IPS DF 6.9 (cell line): ENCODE measurements at regions not wholly inside any gene's neighbourhood (a gene's known extent, or its start where the extent isn't known, plus 50 kb on each side); places are given as distances from the start of the nearest gene placed in this dataset.
A peak's percentile ranks its signal among the peaks of the same experiment; 100 is the strongest.

Source experiments
- DNase-seq: peaks from one replicate; pipeline ENCODE4 v3.0.0-alpha.2; 2013; ENCODE audit warnings: low read depth, low spot score
- H3K27ac ChIP-seq: one replicate; pipeline ENCODE4 v1.5.1; 2013; ENCODE audit warnings: low read length, control low read depth
- H3K27me3 ChIP-seq: 2 replicates; pipeline ENCODE4 v1.6.1; 2013; ENCODE audit warnings: mild to moderate bottlenecking, low read length; ENCODE audit not compliant: control insufficient read depth, insufficient read depth
- H3K36me3 ChIP-seq: 2 replicates; pipeline ENCODE4 v1.6.1; 2013; ENCODE audit warnings: low read length; ENCODE audit not compliant: control insufficient read depth, insufficient read depth
- H3K4me1 ChIP-seq: 2 replicates; pipeline ENCODE4 v1.6.1; 2013; ENCODE audit warnings: low read length; ENCODE audit not compliant: control insufficient read depth, insufficient read depth
- H3K4me3 ChIP-seq: 2 replicates; pipeline ENCODE4 v1.5.1; 2013; ENCODE audit warnings: mild to moderate bottlenecking, low read length
- H3K9me3 ChIP-seq: 2 replicates; pipeline ENCODE4 v1.6.1; 2013; ENCODE audit warnings: low read length, inconsistent platforms; ENCODE audit not compliant: control insufficient read depth, insufficient read depth
- WGBS: extraction: QIAGEN DNeasy Blood & Tissue Kit; methylation state at CpG from one replicate; pipeline ENCODE4 v1.1.7; 2013; ENCODE audit warnings: mixed read lengths, missing lambda C conversion rate; ENCODE audit not compliant: insufficient read length, insufficient coverage; 5-methylcytosine and 5-hydroxymethylcytosine counted together

DNA sequence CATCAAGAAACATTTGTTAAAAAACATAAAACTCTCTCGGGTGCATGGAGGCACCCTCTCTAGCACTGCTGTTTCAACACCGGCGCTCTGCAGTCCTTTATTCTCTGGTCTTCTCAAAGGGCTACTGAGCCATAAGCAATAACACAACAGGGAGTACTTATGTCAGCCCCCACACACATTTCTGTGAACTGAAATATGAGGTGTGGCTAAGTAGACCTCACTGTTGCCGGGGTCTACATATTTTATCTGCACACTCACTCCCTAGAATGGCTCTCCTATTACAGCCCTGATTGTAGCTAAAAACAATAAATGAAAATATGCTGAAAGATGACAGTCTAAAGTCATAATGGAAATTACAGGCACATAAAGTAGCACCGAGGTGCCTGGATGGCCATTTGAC lies 235.1 kb downstream of the GRB14 start:
- Histone ChIP-seq H3K4me1 (peaks cover 2% of the 10 kb centered on the region; the same call in 1 of the 2 replicates), H3K4me3 (no peak overlapping the region), H3K27ac (no peak overlapping the region), H3K36me3 (no peaks in the 10 kb centered on the region), H3K27me3 (no peaks in the 10 kb centered on the region), H3K9me3 (no peaks in the 10 kb centered on the region)
- DNase-seq, result no peak
- WGBS, result no CpG with 5 or more reads among the region's 5 CpGs

DNA sequence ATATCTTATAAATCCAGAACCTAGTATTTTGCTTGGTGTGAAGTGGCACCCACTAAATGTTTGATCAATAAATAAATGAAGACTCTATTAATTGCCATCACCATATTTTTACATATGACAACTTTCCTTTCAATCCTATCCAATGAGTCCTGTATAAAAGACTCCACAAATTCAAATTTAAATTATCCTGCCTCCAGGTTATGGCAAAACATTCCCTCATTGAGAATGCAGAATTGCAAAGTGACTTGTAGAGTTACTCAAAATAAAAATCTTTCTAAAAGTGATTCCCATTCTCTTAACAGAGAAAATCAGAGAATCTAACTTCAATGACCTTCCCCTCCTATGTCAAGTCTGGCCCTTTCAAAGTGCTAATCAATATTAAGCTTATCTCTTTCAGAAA lies 236.8 kb downstream of the GRB14 start:
- no peak for DNase-seq
- H3K27me3 ChIP-seq, result no peaks in the 10 kb centered on the region
- peaks cover 2% of the 10 kb centered on the region; the same call in 1 of the 2 replicates for H3K4me1 ChIP-seq

DNA sequence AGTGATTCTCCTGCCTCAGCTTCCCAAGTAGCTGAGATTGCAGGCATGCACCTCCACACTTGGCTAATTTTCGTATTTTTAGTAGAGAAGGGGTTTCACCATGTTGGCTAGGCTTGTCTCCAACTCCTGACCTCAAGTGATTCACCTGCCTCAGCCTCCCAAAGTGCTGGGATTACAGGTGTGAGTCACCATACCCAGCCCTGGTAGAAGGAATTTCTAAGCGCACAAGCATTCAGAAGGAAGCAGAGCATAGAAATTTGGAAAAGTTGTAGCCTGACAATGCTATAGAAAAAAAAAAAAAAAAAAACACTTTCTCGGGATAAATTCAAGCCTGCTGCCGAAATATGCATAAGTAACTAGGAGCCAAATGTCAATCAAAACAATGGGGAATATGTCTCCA lies 249.4 kb downstream of the GRB14 start:
- H3K36me3 ChIP-seq, result no peaks in the 10 kb centered on the region
- H3K27me3 ChIP-seq, result no peaks in the 10 kb centered on the region
- no peak for DNase-seq
- no CpG with 5 or more reads among the region's 4 CpGs for WGBS
- no peaks in the 10 kb centered on the region for H3K9me3 ChIP-seq
- no peak overlapping the region for H3K27ac ChIP-seq
- no peaks in the 10 kb centered on the region for H3K4me1 ChIP-seq
- H3K4me3 ChIP-seq, result no peak overlapping the region

More for the DNA sequence above, 236.8 kb downstream of the GRB14 start:
- H3K27ac ChIP-seq, result no peak overlapping the region
- no peaks in the 10 kb centered on the region for H3K36me3 ChIP-seq
- no peaks in the 10 kb centered on the region for H3K9me3 ChIP-seq
- no peak overlapping the region for H3K4me3 ChIP-seq

DNA sequence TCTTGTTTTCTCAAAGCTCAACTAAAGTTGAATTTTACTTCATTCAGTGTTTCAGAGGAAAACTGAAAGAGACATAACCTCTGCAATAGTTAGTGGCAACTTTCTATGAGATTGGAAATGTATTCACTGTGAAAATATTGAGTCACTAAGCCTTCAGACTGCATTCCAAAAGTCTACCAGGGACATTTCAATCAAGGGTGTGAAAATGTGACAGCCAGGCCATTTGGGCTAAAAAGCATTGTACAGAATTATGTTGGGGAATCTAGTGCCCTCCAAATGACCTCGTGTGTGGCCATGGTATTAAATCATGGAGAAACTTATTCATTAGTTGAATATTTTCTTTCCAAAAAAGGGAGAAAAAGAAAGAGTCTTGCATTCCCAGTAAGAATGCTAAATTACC lies 251.9 kb downstream of the GRB14 start:
- Histone ChIP-seq H3K4me3 (no peak overlapping the region), H3K27ac (no peak overlapping the region), H3K9me3 (no peaks in the 10 kb centered on the region), H3K4me1 (no peaks in the 10 kb centered on the region), H3K27me3 (no peaks in the 10 kb centered on the region), H3K36me3 (no peaks in the 10 kb centered on the region)
- WGBS, result no CpG with 5 or more reads among the region's 1 CpG
- DNase-seq, result no peak

DNA sequence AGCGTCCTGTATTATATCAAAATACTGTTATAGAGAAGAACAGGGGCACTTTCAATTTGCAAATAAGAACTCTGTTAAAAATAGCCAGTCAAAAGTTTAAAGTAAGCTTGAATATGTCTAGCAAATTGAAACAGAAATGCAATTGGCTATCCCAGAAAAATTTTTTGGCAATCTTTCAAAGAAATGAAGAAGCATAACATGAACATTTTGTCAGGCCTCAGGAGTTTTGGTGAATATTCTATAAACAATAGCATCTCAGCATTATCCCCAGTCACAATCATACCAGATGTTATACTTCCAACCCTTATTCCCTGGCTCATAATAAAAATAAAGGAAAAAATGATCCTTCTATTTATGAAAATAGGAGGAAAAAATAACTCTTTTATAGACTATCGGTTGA lies 252.4 kb downstream of the GRB14 start:
- Histone ChIP-seq H3K27me3 (no peaks in the 10 kb centered on the region), H3K4me3 (no peak overlapping the region)

DNA sequence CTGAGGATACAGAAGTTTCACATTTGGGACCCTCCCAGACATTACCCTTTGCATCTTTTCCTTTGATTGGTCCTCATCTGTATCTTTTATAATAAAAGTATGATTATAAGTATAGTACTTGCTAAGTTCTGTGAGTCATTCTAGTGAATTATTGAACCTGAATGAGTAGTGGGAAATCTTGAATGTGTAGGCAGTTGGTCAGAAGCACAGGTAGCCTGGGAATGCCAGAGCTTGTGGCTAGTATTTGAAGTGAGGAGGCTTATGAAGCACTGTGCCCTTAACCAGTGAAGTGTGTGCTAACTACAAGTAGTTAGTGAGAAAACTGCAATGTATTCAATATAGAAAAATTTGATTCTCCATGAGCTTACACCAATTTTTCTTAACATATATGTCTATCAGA lies 257.6 kb downstream of the GRB14 start:
- Histone ChIP-seq H3K4me3 (no peak overlapping the region), H3K27me3 (no peaks in the 10 kb centered on the region), H3K27ac (no peak overlapping the region), H3K9me3 (no peaks in the 10 kb centered on the region; the same call in 1 of the 2 replicates), H3K36me3 (no peaks in the 10 kb centered on the region), H3K4me1 (no peaks in the 10 kb centered on the region)
- no peak for DNase-seq

More for the DNA sequence above, 252.4 kb downstream of the GRB14 start:
- Histone ChIP-seq H3K27ac (no peak overlapping the region), H3K9me3 (no peaks in the 10 kb centered on the region), H3K4me1 (no peaks in the 10 kb centered on the region), H3K36me3 (no peaks in the 10 kb centered on the region)
- DNase-seq, result no peak
- WGBS, result no CpG with 5 or more reads among the region's 2 CpGs

DNA sequence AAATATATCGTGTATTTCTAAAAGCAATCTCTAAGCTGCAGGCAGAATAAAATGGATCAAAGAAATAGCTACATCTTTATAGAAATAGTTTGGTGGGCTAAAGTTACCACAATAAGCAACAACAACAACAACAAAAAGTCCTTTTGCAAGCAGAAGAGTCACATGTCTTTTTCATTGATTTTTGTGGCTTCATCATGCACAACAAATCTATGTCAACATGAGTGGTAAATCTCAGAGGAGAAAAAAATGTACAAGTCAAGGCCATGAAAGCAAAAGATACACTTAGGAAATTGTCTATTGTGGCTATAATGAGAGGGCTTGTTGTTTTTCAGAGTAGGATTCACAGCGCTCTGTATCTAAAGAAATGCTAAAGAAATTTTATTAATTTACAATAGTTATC lies 269.7 kb downstream of the GRB14 start:
- H3K27me3 ChIP-seq, result no peaks in the 10 kb centered on the region
- no peaks in the 10 kb centered on the region for H3K9me3 ChIP-seq
- no peak overlapping the region for H3K4me3 ChIP-seq
- H3K36me3 ChIP-seq, result 0 out of 2 replicates have a peak, but pooled peaks cover 2% of the 10 kb centered on the region
- no peak overlapping the region for H3K27ac ChIP-seq
- WGBS, result no CpG with 5 or more reads among the region's 2 CpGs
- DNase-seq, result no peak
- no peaks in the 10 kb centered on the region for H3K4me1 ChIP-seq

DNA sequence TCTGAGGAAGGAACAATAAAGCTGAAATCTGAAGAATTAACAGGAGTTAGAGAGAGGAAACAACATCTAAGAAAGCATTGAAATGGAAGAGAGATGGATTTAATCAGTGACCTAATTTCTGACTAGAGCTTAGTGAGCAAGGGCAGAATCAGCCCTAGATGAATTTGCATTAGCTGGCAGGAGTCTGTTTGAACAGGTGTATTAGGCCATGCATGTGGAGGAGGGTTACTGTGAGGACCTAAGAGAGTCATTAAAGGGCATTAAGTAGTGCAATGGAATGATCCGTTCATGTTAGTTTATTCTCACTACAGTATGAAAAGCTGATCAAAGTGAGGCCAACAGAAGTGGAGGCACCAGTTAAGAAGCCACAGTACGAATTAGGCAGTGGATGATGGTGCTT lies 285.3 kb downstream of the GRB14 start:
- DNase-seq, result no peak
- no peaks in the 10 kb centered on the region for H3K36me3 ChIP-seq
- H3K4me1 ChIP-seq, result no peaks in the 10 kb centered on the region; the same call in 1 of the 2 replicates
- no peaks in the 10 kb centered on the region for H3K27me3 ChIP-seq
- no CpG with 5 or more reads among the region's 2 CpGs for WGBS
- no peaks in the 10 kb centered on the region for H3K9me3 ChIP-seq
- no peak overlapping the region for H3K27ac ChIP-seq
- H3K4me3 ChIP-seq, result no peak overlapping the region

DNA sequence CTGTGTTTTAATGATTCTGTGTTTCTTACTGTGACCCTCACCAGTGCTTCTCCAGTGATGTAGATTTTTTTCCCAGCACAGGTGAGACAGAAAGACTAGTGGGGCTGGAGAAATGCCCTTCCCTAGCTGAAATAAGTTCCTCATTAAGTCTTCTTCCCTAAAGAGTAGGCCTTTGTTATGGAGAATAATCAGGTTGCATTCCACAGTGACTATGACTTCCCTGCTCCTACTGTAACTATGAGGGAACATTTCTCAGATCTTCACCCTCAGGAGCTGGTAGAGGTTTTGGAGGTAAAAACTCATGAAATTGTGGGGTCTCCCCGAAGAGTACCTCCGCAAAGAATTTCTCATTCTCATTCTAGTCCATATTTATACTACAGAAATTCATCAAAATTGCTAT lies 286.2 kb downstream of the GRB14 start:
- Histone ChIP-seq H3K4me1 (no peaks in the 10 kb centered on the region; the same call in 1 of the 2 replicates), H3K9me3 (no peaks in the 10 kb centered on the region), H3K4me3 (no peak overlapping the region), H3K27me3 (no peaks in the 10 kb centered on the region), H3K36me3 (no peaks in the 10 kb centered on the region), H3K27ac (no peak overlapping the region)
- no CpG with 5 or more reads among the region's 2 CpGs for WGBS
- DNase-seq, result peak; percentile 16

DNA sequence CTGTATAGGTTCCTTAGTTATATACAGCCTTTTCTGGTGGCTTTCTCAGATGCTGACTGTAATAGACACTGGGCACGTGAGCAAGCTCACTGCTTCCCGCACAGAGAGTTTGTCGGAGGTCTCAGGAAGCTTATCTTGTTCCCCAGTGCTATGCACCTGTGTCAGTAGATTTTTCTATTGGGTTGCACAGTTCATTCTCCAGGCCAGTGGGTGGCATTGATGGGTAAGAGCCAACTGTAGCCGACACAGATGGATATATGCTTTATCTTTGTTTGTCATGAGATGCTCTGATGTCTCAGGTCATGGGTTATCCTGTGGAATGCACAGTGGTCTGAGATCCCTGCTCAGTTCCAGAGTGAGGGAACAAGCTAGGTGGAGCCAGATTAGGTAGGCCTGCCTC lies 293.0 kb downstream of the GRB14 start:
- Histone ChIP-seq H3K9me3 (no peaks in the 10 kb centered on the region), H3K27ac (no peak overlapping the region), H3K4me3 (no peak overlapping the region), H3K4me1 (no peaks in the 10 kb centered on the region), H3K27me3 (no peaks in the 10 kb centered on the region), H3K36me3 (no peaks in the 10 kb centered on the region)
- DNase-seq, result no peak
- WGBS, result no CpG with 5 or more reads among the region's 4 CpGs

DNA sequence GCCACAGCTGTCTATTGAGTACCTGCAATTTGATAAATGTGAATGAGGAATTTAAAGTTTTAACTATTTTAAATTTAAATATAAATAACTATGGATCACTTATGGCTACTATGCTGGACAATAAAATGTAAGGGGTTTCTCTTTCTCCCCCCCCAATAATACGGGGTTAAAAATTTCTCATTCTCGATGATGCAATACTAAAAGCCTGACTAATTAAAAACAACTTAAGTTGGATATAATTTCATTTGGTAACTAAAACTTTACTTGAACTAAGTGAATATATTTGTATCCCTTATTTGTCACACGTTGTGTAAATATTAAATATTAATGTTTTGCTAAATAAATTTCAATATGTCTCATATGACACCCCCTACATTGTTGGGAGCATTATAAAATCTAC lies 297.3 kb downstream of the GRB14 start:
- Histone ChIP-seq H3K36me3 (no peaks in the 10 kb centered on the region), H3K4me1 (no peaks in the 10 kb centered on the region), H3K27ac (no peak overlapping the region), H3K9me3 (no peaks in the 10 kb centered on the region), H3K4me3 (no peak overlapping the region), H3K27me3 (no peaks in the 10 kb centered on the region)
- WGBS, result no CpG with 5 or more reads among the region's 3 CpGs
- no peak for DNase-seq
